ENCODE measurements at regions not wholly inside any gene's neighbourhood (a gene's known extent, or its start where the extent isn't known, plus 50 kb on each side); places are given as distances from the start of the nearest gene placed in this dataset.

- no peak overlapping the region for H3K4me3 ChIP-seq (ENCODE audit: low read depth in 2 of 2, low read length in 2 of 2)
- intact Hi-C loops (cut with micrococcal nuclease; ENCODE audit: unreplicated experiment) (no loop called here), in situ Hi-C loops (cut with HindIII; ENCODE audit: low pct_unique_long_range_greater_than_20kb, low sequenced_read_pairs) (no loop called here)
- DNase-seq (ENCODE audit: low read depth, low spot score) (no peak), ATAC-seq (no peak)
- H3K36me3 ChIP-seq (ENCODE audit: control insufficient read depth, insufficient read depth, low read length): no peaks in the 10 kb centered on the region
- CTCF ChIA-PET: no interaction called here
- no peaks in the 10 kb centered on the region for H3K27me3 ChIP-seq (ENCODE audit: control insufficient read depth, insufficient read depth, low read length)
- POLR2A ChIA-PET: no interaction called here
- H3K4me1 ChIP-seq (ENCODE audit: control insufficient read depth, insufficient read depth, low read length): no peaks in the 10 kb centered on the region
- TF ChIP-seq SIN3A (IDR thresholded peaks at IDR 0.05; ENCODE audit: borderline replicate concordance, insufficient read depth, low read depth, low read length) (no peak), POLR2AphosphoS5 (IDR thresholded peaks at IDR 0.05; ENCODE audit: low read depth, low read length) (no peak), TCF7L2 (IDR thresholded peaks at IDR 0.05; ENCODE audit: low read depth, low read length) (no peak)
- TF ChIP-seq, protein P1, sequence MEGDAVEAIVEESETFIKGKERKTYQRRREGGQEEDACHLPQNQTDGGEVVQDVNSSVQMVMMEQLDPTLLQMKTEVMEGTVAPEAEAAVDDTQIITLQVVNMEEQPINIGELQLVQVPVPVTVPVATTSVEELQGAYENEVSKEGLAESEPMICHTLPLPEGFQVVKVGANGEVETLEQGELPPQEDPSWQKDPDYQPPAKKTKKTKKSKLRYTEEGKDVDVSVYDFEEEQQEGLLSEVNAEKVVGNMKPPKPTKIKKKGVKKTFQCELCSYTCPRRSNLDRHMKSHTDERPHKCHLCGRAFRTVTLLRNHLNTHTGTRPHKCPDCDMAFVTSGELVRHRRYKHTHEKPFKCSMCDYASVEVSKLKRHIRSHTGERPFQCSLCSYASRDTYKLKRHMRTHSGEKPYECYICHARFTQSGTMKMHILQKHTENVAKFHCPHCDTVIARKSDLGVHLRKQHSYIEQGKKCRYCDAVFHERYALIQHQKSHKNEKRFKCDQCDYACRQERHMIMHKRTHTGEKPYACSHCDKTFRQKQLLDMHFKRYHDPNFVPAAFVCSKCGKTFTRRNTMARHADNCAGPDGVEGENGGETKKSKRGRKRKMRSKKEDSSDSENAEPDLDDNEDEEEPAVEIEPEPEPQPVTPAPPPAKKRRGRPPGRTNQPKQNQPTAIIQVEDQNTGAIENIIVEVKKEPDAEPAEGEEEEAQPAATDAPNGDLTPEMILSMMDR (IDR thresholded peaks at IDR 0.05): no peak
- TF ChIP-seq, protein P2, sequence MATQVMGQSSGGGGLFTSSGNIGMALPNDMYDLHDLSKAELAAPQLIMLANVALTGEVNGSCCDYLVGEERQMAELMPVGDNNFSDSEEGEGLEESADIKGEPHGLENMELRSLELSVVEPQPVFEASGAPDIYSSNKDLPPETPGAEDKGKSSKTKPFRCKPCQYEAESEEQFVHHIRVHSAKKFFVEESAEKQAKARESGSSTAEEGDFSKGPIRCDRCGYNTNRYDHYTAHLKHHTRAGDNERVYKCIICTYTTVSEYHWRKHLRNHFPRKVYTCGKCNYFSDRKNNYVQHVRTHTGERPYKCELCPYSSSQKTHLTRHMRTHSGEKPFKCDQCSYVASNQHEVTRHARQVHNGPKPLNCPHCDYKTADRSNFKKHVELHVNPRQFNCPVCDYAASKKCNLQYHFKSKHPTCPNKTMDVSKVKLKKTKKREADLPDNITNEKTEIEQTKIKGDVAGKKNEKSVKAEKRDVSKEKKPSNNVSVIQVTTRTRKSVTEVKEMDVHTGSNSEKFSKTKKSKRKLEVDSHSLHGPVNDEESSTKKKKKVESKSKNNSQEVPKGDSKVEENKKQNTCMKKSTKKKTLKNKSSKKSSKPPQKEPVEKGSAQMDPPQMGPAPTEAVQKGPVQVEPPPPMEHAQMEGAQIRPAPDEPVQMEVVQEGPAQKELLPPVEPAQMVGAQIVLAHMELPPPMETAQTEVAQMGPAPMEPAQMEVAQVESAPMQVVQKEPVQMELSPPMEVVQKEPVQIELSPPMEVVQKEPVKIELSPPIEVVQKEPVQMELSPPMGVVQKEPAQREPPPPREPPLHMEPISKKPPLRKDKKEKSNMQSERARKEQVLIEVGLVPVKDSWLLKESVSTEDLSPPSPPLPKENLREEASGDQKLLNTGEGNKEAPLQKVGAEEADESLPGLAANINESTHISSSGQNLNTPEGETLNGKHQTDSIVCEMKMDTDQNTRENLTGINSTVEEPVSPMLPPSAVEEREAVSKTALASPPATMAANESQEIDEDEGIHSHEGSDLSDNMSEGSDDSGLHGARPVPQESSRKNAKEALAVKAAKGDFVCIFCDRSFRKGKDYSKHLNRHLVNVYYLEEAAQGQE (IDR thresholded peaks at IDR 0.05; ENCODE audit: insufficient read depth in 1 of 2, low read depth in 2 of 2, low read length in 1 of 2): no peak
- BruUV-seq (replicated peaks): no TSS peak
- no peak overlapping the region for H3K27ac ChIP-seq (ENCODE audit: low read length)
- no peaks in the 10 kb centered on the region for H3K9me3 ChIP-seq (ENCODE audit: control insufficient read depth, insufficient read depth, low read depth, low read length)
These were observed 220.8 kb upstream of the GALNT5 start for GRCh38 chr2:157036726-157037125.

DNA sequence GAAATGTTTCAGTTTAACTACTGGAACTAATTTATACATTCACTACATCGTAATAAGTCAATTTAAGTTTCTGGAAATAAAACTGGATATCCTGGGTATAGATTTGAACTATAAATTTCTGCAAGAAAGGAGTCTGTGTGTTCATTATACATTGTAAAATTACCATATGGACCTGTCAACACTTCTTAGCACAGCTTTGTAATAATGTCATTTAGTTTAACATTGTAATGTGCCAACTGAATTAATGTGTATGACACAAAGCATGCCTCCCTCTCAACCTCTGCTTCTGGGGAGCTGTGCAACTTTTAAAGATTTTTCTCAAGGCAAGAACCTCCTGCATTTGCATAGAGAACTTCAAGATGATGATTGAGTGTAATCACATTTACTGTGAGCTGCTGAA is 213.7 kb upstream of the GALNT5 start:
- no peaks in the 10 kb centered on the region for H3K9me3 ChIP-seq (ENCODE audit: control insufficient read depth, insufficient read depth, low read depth, low read length)
- in situ Hi-C loops (cut with HindIII; ENCODE audit: low pct_unique_long_range_greater_than_20kb, low sequenced_read_pairs): no loop called here
- no TSS peak for BruUV-seq (replicated peaks)
- no peak overlapping the region for H3K4me3 ChIP-seq (ENCODE audit: low read depth in 2 of 2, low read length in 2 of 2)
- POLR2A ChIA-PET: no interaction called here
- CTCF ChIA-PET: no interaction called here
- no peak for TF ChIP-seq TCF7L2 (IDR thresholded peaks at IDR 0.05; ENCODE audit: low read depth, low read length)
- TF ChIP-seq SIN3A (IDR thresholded peaks at IDR 0.05; ENCODE audit: borderline replicate concordance, insufficient read depth, low read depth, low read length): no peak
- TF ChIP-seq, protein P1 (IDR thresholded peaks at IDR 0.05): no peak
- TF ChIP-seq, protein P2 (IDR thresholded peaks at IDR 0.05; ENCODE audit: insufficient read depth in 1 of 2, low read depth in 2 of 2, low read length in 1 of 2): no peak
- no peak for TF ChIP-seq POLR2AphosphoS5 (IDR thresholded peaks at IDR 0.05; ENCODE audit: low read depth, low read length)
- intact Hi-C loops (cut with micrococcal nuclease; ENCODE audit: unreplicated experiment): no loop called here
- H3K36me3 ChIP-seq (ENCODE audit: control insufficient read depth, insufficient read depth, low read length): no peaks in the 10 kb centered on the region
- no peak overlapping the region for H3K27ac ChIP-seq (ENCODE audit: low read length)
- no peaks in the 10 kb centered on the region for H3K4me1 ChIP-seq (ENCODE audit: control insufficient read depth, insufficient read depth, low read length)
- no peak for ATAC-seq
- no peak for DNase-seq (ENCODE audit: low read depth, low spot score)
- H3K27me3 ChIP-seq (ENCODE audit: control insufficient read depth, insufficient read depth, low read length): no peaks in the 10 kb centered on the region
